GM21576 (cell line): ENCODE measurements at regions not wholly inside any gene's neighbourhood (a gene's known extent, or its start where the extent isn't known, plus 50 kb on each side); places are given as distances from the start of the nearest gene placed in this dataset.

Experiments used
- ATAC-seq: cut with Tn5 transposase; IDR thresholded peaks from one replicate; pipeline ENCODE4 v1.9.1; 2021; ENCODE audit warnings: mild to moderate bottlenecking, moderate library complexity; ENCODE audit not compliant: unreplicated experiment

- no peak for ATAC-seq
Measured at GRCh38 chr7:10085231-10085630, 888.4 kb upstream of the PHF14 start.

GRCh38 chr7:10100572-10100971, 873.1 kb upstream of the PHF14 start:
- ATAC-seq: no peak

GRCh38 chr7:10101351-10101750, 872.3 kb upstream of the PHF14 start:
- ATAC-seq: no peak

GRCh38 chr7:10104292-10104691, 869.4 kb upstream of the PHF14 start:
- no peak for ATAC-seq

- ATAC-seq: no peak
Measured at GRCh38 chr7:10106609-10107008, 867.1 kb upstream of the PHF14 start.

- no peak for ATAC-seq
Measured at GRCh38 chr7:10116511-10116910, 857.2 kb upstream of the PHF14 start.

GRCh38 chr7:10117815-10118214, 855.9 kb upstream of the PHF14 start:
- ATAC-seq: no peak

GRCh38 chr7:10120936-10121335, 852.7 kb upstream of the PHF14 start:
- no peak for ATAC-seq

- ATAC-seq: no peak
Measured at GRCh38 chr7:10121631-10122030, 852.0 kb upstream of the PHF14 start.

- no peak for ATAC-seq
Measured at GRCh38 chr7:10122551-10123100, 851.0 kb upstream of the PHF14 start.

GRCh38 chr7:10128748-10129147, 844.9 kb upstream of the PHF14 start:
- no peak for ATAC-seq

- no peak for ATAC-seq
Measured at GRCh38 chr7:10138087-10138854, 835.4 kb upstream of the PHF14 start.

GRCh38 chr7:10146271-10146670, 827.4 kb upstream of the PHF14 start:
- no peak for ATAC-seq

GRCh38 chr7:10156972-10157371, 816.7 kb upstream of the PHF14 start:
- no peak for ATAC-seq

- ATAC-seq: no peak
Measured at GRCh38 chr7:10181996-10182395, 791.7 kb upstream of the PHF14 start.

GRCh38 chr7:10192074-10192473, 781.6 kb upstream of the PHF14 start:
- no peak for ATAC-seq

GRCh38 chr7:10205696-10206095, 768.0 kb upstream of the PHF14 start:
- no peak for ATAC-seq

GRCh38 chr7:10210000-10210399, 763.7 kb upstream of the PHF14 start:
- ATAC-seq: no peak

- no peak for ATAC-seq
Measured at GRCh38 chr7:10211016-10211415, 762.7 kb upstream of the PHF14 start.

GRCh38 chr7:10211861-10212260, 761.8 kb upstream of the PHF14 start:
- no peak for ATAC-seq

GRCh38 chr7:10212649-10213048, 761.0 kb upstream of the PHF14 start:
- ATAC-seq: no peak

- ATAC-seq: no peak
Measured at GRCh38 chr7:10216462-10216861, 757.2 kb upstream of the PHF14 start.

GRCh38 chr7:10221084-10221483, 752.6 kb upstream of the PHF14 start:
- ATAC-seq: no peak
